ENCODE measurements at regions not wholly inside any gene's neighbourhood (a gene's known extent, or its start where the extent isn't known, plus 50 kb on each side); places are given as distances from the start of the nearest gene placed in this dataset.

GRCh38 chr9:101795147-101795546 lies 56.7 kb upstream of the GRIN3A start:
- TF ChIP-seq, protein P1, sequence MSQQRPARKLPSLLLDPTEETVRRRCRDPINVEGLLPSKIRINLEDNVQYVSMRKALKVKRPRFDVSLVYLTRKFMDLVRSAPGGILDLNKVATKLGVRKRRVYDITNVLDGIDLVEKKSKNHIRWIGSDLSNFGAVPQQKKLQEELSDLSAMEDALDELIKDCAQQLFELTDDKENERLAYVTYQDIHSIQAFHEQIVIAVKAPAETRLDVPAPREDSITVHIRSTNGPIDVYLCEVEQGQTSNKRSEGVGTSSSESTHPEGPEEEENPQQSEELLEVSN (IDR thresholded peaks at IDR 0.05): no peak
- TF ChIP-seq CTCF (IDR thresholded peaks at IDR 0.05; ENCODE audit: control extremely low read depth in 1 of 3, insufficient read depth in 1 of 3, low read depth in 1 of 3, low read length in 3 of 3) (no peak), MAX (IDR thresholded peaks at IDR 0.05) (no peak), POLR2A (IDR thresholded peaks at IDR 0.05; ENCODE audit: control extremely low read depth in 1 of 2, low read depth in 2 of 2, low read length in 2 of 2) (no peak), ASH2L (IDR thresholded peaks at IDR 0.05; ENCODE audit: low read length) (no peak), EGR1 (IDR thresholded peaks at IDR 0.05; ENCODE audit: borderline replicate concordance, low read depth, low read length) (no peak), ATF2 (IDR thresholded peaks at IDR 0.05; ENCODE audit: low read length) (no peak), CHD2 (IDR thresholded peaks at IDR 0.05; ENCODE audit: low read length) (no peak), POLR2AphosphoS5 (IDR thresholded peaks at IDR 0.05; ENCODE audit: low read depth, low read length) (no peak)

Data from H1 (cell line).